ENCODE measurements at regions not wholly inside any gene's neighbourhood (a gene's known extent, or its start where the extent isn't known, plus 50 kb on each side); places are given as distances from the start of the nearest gene placed in this dataset.

- TF ChIP-seq YY1 (IDR thresholded peaks at IDR 0.05; ENCODE audit: insufficient read depth, insufficient read length) (no peak), ZNF274 (IDR thresholded peaks at IDR 0.05; ENCODE audit: low read depth, low read length) (no peak), SUZ12 (IDR thresholded peaks at IDR 0.05; ENCODE audit: extremely low read depth, insufficient read depth, insufficient read length) (no peak)
Observed at GRCh38 chr6:19327661-19328060, 509.5 kb upstream of the ID4 start.

Measured in NT2/D1 (cell line).